ENCODE measurements at regions not wholly inside any gene's neighbourhood (a gene's known extent, or its start where the extent isn't known, plus 50 kb on each side); places are given as distances from the start of the nearest gene placed in this dataset.
"Not testable (repeated sequence)": the region's sequence is repeated elsewhere in the genome, so short reads cannot be mapped to it uniquely, and the experiment has no call there.

DNA sequence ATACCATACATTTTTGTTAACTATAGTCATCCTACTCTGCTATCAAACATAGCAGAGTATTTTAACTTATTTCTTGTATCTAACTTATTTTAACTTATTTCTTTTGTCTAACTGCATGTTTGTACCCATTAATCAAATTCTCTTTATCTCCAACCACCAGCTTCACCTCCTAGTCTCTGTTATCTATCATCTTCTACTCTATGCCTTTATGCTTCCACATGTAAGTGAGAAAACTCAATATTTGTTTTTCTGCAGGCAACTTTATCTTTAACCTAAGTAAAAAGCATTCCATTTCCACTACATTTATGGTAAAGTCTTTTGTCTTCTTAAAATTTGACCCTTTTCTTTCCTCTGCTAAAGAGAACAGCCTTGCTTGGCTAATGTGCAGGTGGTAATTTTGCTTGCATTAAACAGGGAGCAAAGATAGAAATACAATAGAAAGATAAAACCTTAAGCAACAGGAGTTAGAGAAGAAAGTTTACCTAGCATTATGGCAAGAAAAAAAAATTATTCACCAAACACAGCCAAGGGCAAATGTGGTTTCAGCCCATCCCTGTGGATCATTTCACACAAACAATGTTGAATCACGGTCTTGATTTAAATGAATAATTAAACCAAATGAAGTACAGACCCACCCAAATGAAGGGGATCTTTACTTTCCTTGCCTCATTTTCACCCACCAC lies 110.9 kb upstream of the TSPAN8 start:
- Histone ChIP-seq H3K36me3 (ENCODE audit: control insufficient read depth in 1 of 2, insufficient read depth in 2 of 2, low read length in 2 of 2) (no peaks in the 10 kb centered on the region), H3K27me3 (ENCODE audit: low read depth, low read length) (no peaks in the 10 kb centered on the region), H3K9me3 (ENCODE audit: control insufficient read depth in 1 of 2, low read length in 2 of 2) (no peaks in the 10 kb centered on the region), H3K4me1 (ENCODE audit: control insufficient read depth in 1 of 2, insufficient read depth in 2 of 2, low read length in 2 of 2) (no peaks in the 10 kb centered on the region), H3K27ac (ENCODE audit: low read length) (no peak overlapping the region), H3K4me3 (ENCODE audit: low read depth in 1 of 2, low read length in 2 of 2) (no peak overlapping the region)

DNA sequence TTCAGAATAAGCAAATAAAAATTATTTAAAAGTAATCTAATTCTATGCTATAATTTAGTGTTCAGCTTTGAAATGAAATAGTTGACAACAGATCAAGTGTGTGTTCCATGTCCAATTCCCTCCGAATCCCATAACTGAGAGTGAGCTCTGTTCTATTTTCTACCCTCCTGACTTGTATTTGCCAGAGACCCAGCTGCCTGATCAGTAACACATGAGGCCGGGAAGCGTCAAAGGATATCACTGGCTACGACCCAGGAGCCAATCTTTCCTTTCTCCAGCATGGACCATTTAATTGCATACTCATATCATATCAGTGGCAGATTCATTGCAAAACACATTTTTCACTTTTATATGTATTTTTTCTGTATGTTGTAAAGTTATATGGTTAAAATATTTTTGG lies 108.8 kb upstream of the TSPAN8 start:
- H3K27ac ChIP-seq (ENCODE audit: low read length) = no peak overlapping the region
- no peaks in the 10 kb centered on the region for H3K36me3 ChIP-seq (ENCODE audit: control insufficient read depth in 1 of 2, insufficient read depth in 2 of 2, low read length in 2 of 2)
- no peak overlapping the region for H3K4me3 ChIP-seq (ENCODE audit: low read depth in 1 of 2, low read length in 2 of 2)
- H3K9me3 ChIP-seq (ENCODE audit: control insufficient read depth in 1 of 2, low read length in 2 of 2) = no peaks in the 10 kb centered on the region
- H3K27me3 ChIP-seq (ENCODE audit: low read depth, low read length) = no peaks in the 10 kb centered on the region
- H3K4me1 ChIP-seq (ENCODE audit: control insufficient read depth in 1 of 2, insufficient read depth in 2 of 2, low read length in 2 of 2) = no peaks in the 10 kb centered on the region

DNA sequence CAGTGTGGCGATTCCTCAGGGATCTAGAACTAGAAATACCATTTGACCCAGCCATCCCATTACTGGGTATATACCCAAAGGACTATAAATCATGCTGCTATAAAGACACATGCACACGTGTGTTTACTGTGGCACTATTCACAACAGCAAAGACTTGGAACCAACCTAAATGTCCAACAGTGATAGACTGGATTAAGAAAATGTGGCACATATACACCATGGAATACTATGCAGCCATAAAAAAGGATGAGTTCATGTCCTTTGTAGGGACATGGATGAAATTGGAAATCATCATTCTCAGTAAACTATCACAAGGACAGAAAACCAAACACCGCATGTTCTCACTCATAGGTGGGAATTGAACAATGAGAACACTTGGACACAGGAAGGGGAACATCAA lies 107.9 kb upstream of the TSPAN8 start:
- H3K27me3 ChIP-seq (ENCODE audit: low read depth, low read length); H3K4me1 ChIP-seq (ENCODE audit: control insufficient read depth in 1 of 2, insufficient read depth in 2 of 2, low read length in 2 of 2); H3K4me3 ChIP-seq (ENCODE audit: low read depth in 1 of 2, low read length in 2 of 2); H3K9me3 ChIP-seq (ENCODE audit: control insufficient read depth in 1 of 2, low read length in 2 of 2); H3K27ac ChIP-seq (ENCODE audit: low read length); H3K36me3 ChIP-seq (ENCODE audit: control insufficient read depth in 1 of 2, insufficient read depth in 2 of 2, low read length in 2 of 2): not testable (repeated sequence)

DNA sequence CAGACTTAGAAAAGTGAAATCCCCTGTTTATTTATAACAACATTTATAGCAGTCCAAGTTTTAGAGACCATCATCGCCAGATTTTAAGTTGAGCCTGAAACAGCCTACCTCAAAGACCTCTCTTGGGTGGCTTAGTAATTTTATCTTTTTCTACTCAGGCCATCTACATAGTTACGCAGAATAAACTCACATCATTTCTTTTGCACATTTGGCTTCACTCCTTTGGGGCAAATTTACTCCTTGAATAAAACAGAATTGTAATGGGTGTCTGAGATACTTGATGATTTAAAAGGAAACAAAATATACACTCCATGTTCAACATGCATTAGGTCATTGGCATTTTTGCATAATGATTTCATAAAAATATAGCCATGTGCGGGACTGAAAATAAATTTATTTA lies 104.7 kb upstream of the TSPAN8 start:
- Histone ChIP-seq H3K4me1 (ENCODE audit: control insufficient read depth in 1 of 2, insufficient read depth in 2 of 2, low read length in 2 of 2) (no peaks in the 10 kb centered on the region), H3K9me3 (ENCODE audit: control insufficient read depth in 1 of 2, low read length in 2 of 2) (no peaks in the 10 kb centered on the region), H3K27ac (ENCODE audit: low read length) (no peak overlapping the region), H3K27me3 (ENCODE audit: low read depth, low read length) (no peaks in the 10 kb centered on the region), H3K36me3 (ENCODE audit: control insufficient read depth in 1 of 2, insufficient read depth in 2 of 2, low read length in 2 of 2) (no peaks in the 10 kb centered on the region), H3K4me3 (ENCODE audit: low read depth in 1 of 2, low read length in 2 of 2) (no peak overlapping the region)

GRCh38 chr12:71252473-71252872 lies 94.7 kb upstream of the TSPAN8 start:
- peaks cover 13 to 15% of the 10 kb centered on the region in 2 donors for H3K9me3 ChIP-seq (ENCODE audit: control insufficient read depth in 1 of 2, low read length in 2 of 2)
- no peak overlapping the region for H3K27ac ChIP-seq (ENCODE audit: low read length)
- H3K27me3 ChIP-seq (ENCODE audit: low read depth, low read length) = no peaks in the 10 kb centered on the region
- no peaks in the 10 kb centered on the region for H3K36me3 ChIP-seq (ENCODE audit: control insufficient read depth in 1 of 2, insufficient read depth in 2 of 2, low read length in 2 of 2)
- no peak overlapping the region for H3K4me3 ChIP-seq (ENCODE audit: low read depth in 1 of 2, low read length in 2 of 2)
- no peaks in the 10 kb centered on the region for H3K4me1 ChIP-seq (ENCODE audit: control insufficient read depth in 1 of 2, insufficient read depth in 2 of 2, low read length in 2 of 2)

DNA sequence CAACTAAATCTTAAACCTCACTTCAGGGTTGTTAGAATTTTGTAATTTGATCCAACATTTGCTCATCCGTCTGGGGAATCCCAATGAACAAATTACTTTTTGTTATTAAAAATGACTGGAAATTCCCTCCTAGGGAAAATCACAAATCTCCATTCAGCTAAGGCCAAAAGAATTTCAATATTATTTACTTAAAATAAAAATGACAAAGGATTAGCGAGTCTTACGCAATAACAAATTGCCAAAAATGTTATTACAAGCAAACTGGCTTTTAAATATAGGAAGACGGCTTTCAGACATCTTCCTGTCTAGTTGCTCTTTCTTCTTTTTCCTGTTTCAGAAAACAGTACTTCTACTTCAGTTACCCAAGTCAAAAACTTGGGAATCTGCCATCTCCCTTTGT lies 92.4 kb upstream of the TSPAN8 start:
- no peaks in the 10 kb centered on the region for H3K4me1 ChIP-seq (ENCODE audit: control insufficient read depth in 1 of 2, insufficient read depth in 2 of 2, low read length in 2 of 2)
- H3K4me3 ChIP-seq (ENCODE audit: low read depth in 1 of 2, low read length in 2 of 2) = no peak overlapping the region
- no peaks in the 10 kb centered on the region for H3K36me3 ChIP-seq (ENCODE audit: control insufficient read depth in 1 of 2, insufficient read depth in 2 of 2, low read length in 2 of 2)
- no peak overlapping the region for H3K27ac ChIP-seq (ENCODE audit: low read length)
- no peaks in the 10 kb centered on the region for H3K27me3 ChIP-seq (ENCODE audit: low read depth, low read length)
- peaks cover 13 to 15% of the 10 kb centered on the region in 2 donors for H3K9me3 ChIP-seq (ENCODE audit: control insufficient read depth in 1 of 2, low read length in 2 of 2)

- H3K4me3 ChIP-seq (ENCODE audit: low read depth in 1 of 2, low read length in 2 of 2) = no peak overlapping the region
- no peak overlapping the region for H3K27ac ChIP-seq (ENCODE audit: low read length)
- no peaks in the 10 kb centered on the region for H3K4me1 ChIP-seq (ENCODE audit: control insufficient read depth in 1 of 2, insufficient read depth in 2 of 2, low read length in 2 of 2)
- no peaks in the 10 kb centered on the region for H3K27me3 ChIP-seq (ENCODE audit: low read depth, low read length)
- H3K36me3 ChIP-seq (ENCODE audit: control insufficient read depth in 1 of 2, insufficient read depth in 2 of 2, low read length in 2 of 2) = no peaks in the 10 kb centered on the region
- H3K9me3 ChIP-seq (ENCODE audit: control insufficient read depth in 1 of 2, low read length in 2 of 2) = peaks cover 0 to 4% of the 10 kb centered on the region in 2 donors
These were observed 85.6 kb upstream of the TSPAN8 start for GRCh38 chr12:71243370-71243769.

- H3K36me3 ChIP-seq (ENCODE audit: control insufficient read depth in 1 of 2, insufficient read depth in 2 of 2, low read length in 2 of 2) = no peaks in the 10 kb centered on the region
- H3K4me1 ChIP-seq (ENCODE audit: control insufficient read depth in 1 of 2, insufficient read depth in 2 of 2, low read length in 2 of 2) = no peaks in the 10 kb centered on the region
- no peak overlapping the region for H3K4me3 ChIP-seq (ENCODE audit: low read depth in 1 of 2, low read length in 2 of 2)
- H3K27ac ChIP-seq (ENCODE audit: low read length) = no peak overlapping the region
- H3K27me3 ChIP-seq (ENCODE audit: low read depth, low read length) = no peaks in the 10 kb centered on the region
- H3K9me3 ChIP-seq (ENCODE audit: control insufficient read depth in 1 of 2, low read length in 2 of 2) = peaks cover 0 to under 1% of the 10 kb centered on the region in 2 donors
These were observed 84.7 kb upstream of the TSPAN8 start for GRCh38 chr12:71242511-71242910.

DNA sequence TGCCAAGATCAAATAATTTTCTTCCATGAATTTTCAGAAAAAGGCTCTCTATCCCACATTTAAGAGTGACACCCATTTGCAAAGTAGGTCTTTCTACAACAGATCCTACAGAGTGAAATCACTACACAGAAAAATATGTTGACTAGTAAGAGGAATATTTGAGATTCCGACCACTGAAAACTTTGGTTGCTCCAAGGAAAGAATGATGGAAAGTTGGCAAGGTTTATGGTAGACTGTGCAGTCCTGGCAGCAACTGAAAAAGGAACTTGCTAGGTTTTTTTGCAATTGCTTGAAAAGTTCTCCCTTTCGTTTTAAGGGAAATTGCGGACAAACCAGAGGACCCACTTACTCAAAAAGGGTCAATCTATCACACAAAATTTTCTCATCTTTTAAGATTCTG lies 83.1 kb upstream of the TSPAN8 start:
- Histone ChIP-seq H3K4me3 (ENCODE audit: low read depth in 1 of 2, low read length in 2 of 2) (no peak overlapping the region), H3K27ac (ENCODE audit: low read length) (no peak overlapping the region), H3K9me3 (ENCODE audit: control insufficient read depth in 1 of 2, low read length in 2 of 2) (no peaks in the 10 kb centered on the region)

GRCh38 chr12:71239731-71240130 lies 81.9 kb upstream of the TSPAN8 start:
- Histone ChIP-seq H3K36me3 (ENCODE audit: control insufficient read depth in 1 of 2, insufficient read depth in 2 of 2, low read length in 2 of 2) (no peaks in the 10 kb centered on the region), H3K27me3 (ENCODE audit: low read depth, low read length) (no peaks in the 10 kb centered on the region), H3K27ac (ENCODE audit: low read length) (no peak overlapping the region), H3K4me3 (ENCODE audit: low read depth in 1 of 2, low read length in 2 of 2) (no peak overlapping the region), H3K9me3 (ENCODE audit: control insufficient read depth in 1 of 2, low read length in 2 of 2) (no peaks in the 10 kb centered on the region), H3K4me1 (ENCODE audit: control insufficient read depth in 1 of 2, insufficient read depth in 2 of 2, low read length in 2 of 2) (no peaks in the 10 kb centered on the region)

More for the DNA sequence above, 83.1 kb upstream of the TSPAN8 start:
- no peaks in the 10 kb centered on the region for H3K36me3 ChIP-seq (ENCODE audit: control insufficient read depth in 1 of 2, insufficient read depth in 2 of 2, low read length in 2 of 2)
- no peaks in the 10 kb centered on the region for H3K4me1 ChIP-seq (ENCODE audit: control insufficient read depth in 1 of 2, insufficient read depth in 2 of 2, low read length in 2 of 2)
- H3K27me3 ChIP-seq (ENCODE audit: low read depth, low read length) = no peaks in the 10 kb centered on the region

GRCh38 chr12:71237128-71237527 lies 79.3 kb upstream of the TSPAN8 start:
- Histone ChIP-seq H3K4me3 (ENCODE audit: low read depth in 1 of 2, low read length in 2 of 2) (no peak overlapping the region), H3K9me3 (ENCODE audit: control insufficient read depth in 1 of 2, low read length in 2 of 2) (no peaks in the 10 kb centered on the region), H3K4me1 (ENCODE audit: control insufficient read depth in 1 of 2, insufficient read depth in 2 of 2, low read length in 2 of 2) (no peaks in the 10 kb centered on the region), H3K27me3 (ENCODE audit: low read depth, low read length) (no peaks in the 10 kb centered on the region), H3K36me3 (ENCODE audit: control insufficient read depth in 1 of 2, insufficient read depth in 2 of 2, low read length in 2 of 2) (no peaks in the 10 kb centered on the region), H3K27ac (ENCODE audit: low read length) (no peak overlapping the region)

DNA sequence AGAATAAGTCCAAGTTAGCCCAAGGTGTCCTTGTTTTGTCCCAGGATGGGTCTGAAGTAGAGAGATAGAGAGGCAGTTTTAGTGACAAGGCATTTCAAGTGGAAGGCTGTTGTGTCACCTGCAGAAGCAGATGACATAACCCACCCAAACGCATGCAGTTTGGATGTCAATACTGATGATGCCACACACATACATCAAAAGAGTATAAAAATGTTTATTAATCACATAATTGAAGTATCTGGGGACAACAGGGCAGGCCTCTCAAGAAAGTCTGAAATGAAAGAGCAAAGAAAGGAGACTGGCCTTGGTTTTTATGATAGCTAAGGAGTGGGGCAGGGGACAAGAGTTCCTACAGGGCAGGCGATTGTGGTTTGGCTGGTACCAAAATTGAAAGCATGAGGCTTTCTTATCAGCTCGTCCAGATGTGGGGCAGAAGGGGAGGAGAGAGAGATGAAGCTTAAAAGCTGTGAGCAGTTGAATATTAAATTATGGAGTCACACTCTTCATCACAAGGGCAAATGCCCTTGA lies 78.4 kb upstream of the TSPAN8 start:
- no peak overlapping the region for H3K4me3 ChIP-seq (ENCODE audit: low read depth in 1 of 2, low read length in 2 of 2)
- H3K9me3 ChIP-seq (ENCODE audit: control insufficient read depth in 1 of 2, low read length in 2 of 2) = no peaks in the 10 kb centered on the region

More for the DNA sequence above, 78.4 kb upstream of the TSPAN8 start:
- no peaks in the 10 kb centered on the region for H3K4me1 ChIP-seq (ENCODE audit: control insufficient read depth in 1 of 2, insufficient read depth in 2 of 2, low read length in 2 of 2)
- H3K27me3 ChIP-seq (ENCODE audit: low read depth, low read length) = no peaks in the 10 kb centered on the region
- H3K36me3 ChIP-seq (ENCODE audit: control insufficient read depth in 1 of 2, insufficient read depth in 2 of 2, low read length in 2 of 2) = no peaks in the 10 kb centered on the region
- no peak overlapping the region for H3K27ac ChIP-seq (ENCODE audit: low read length)
